ENCODE measurements at regions not wholly inside any gene's neighbourhood (a gene's known extent, or its start where the extent isn't known, plus 50 kb on each side); places are given as distances from the start of the nearest gene placed in this dataset.

DNA sequence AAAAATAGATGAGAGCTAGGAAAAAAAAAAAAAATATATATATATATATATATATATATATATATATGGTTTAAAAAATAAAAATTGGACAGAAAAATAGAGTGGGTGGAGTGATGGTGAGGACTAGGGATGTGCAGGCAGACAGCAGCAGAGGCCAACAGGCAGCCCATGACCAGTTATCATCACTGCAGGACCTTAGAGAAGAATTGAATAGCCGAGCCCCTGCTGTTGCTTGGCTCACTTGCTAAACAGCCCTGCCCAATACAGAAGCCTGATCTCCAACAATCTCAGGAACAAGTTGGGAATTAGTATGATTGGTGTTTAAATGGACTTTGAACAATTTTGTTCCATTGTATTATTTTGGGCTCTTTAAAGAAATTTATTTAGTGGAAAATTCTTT lies 967.5 kb upstream of the PIK3C3 start:
- H3K4me1 ChIP-seq (ENCODE audit: control insufficient read depth in 2 of 3, insufficient read depth in 2 of 3, low read depth in 1 of 3, low read length in 3 of 3) = no peaks in the 10 kb centered on the region
- DNase-seq (no peak), FAIRE-seq (no peak)
- no peak overlapping the region for H3K27ac ChIP-seq (ENCODE audit: low read depth in 2 of 2, low read length in 2 of 2)
- H3K27me3 ChIP-seq (ENCODE audit: control insufficient read depth, insufficient read depth, low read length) = no peaks in the 10 kb centered on the region
- no peaks in the 10 kb centered on the region for H3K9me3 ChIP-seq (ENCODE audit: control insufficient read depth in 2 of 3, insufficient read depth in 1 of 3, low read length in 3 of 3)
- no peak overlapping the region for H3K9ac ChIP-seq (ENCODE audit: low read length in 3 of 3)
- no peaks in the 10 kb centered on the region for H3K36me3 ChIP-seq (ENCODE audit: control insufficient read depth in 2 of 3, insufficient read depth in 3 of 3, low read length in 3 of 3)
- intact Hi-C loops (cut with DNase I) = no loop called here
- H3K4me3 ChIP-seq (ENCODE audit: low read length in 3 of 3) = no peak overlapping the region
- TF ChIP-seq, protein P1, sequence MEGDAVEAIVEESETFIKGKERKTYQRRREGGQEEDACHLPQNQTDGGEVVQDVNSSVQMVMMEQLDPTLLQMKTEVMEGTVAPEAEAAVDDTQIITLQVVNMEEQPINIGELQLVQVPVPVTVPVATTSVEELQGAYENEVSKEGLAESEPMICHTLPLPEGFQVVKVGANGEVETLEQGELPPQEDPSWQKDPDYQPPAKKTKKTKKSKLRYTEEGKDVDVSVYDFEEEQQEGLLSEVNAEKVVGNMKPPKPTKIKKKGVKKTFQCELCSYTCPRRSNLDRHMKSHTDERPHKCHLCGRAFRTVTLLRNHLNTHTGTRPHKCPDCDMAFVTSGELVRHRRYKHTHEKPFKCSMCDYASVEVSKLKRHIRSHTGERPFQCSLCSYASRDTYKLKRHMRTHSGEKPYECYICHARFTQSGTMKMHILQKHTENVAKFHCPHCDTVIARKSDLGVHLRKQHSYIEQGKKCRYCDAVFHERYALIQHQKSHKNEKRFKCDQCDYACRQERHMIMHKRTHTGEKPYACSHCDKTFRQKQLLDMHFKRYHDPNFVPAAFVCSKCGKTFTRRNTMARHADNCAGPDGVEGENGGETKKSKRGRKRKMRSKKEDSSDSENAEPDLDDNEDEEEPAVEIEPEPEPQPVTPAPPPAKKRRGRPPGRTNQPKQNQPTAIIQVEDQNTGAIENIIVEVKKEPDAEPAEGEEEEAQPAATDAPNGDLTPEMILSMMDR (IDR thresholded peaks at IDR 0.05; ENCODE audit: borderline replicate concordance, extremely low read depth, insufficient read depth) = no peak

DNA sequence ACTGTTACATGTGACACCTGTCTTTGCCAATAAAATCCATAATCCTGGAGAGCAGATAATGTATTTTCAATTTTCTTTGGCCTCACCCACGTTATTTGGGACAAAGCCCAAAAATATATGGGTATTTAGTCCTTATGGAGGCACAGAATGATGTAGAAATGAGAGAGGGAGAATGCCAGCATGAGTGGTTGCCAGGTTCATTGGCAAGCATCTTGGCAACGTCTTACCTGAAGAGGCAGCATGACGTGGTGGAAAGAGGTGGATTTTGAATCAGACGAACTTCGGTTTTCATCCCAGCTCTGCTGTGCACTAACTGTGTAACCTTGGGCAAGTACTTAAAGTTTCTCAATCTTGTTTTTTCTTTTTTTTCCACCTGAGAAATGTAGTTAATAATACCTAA lies 969.6 kb upstream of the PIK3C3 start:
- DNase-seq = no peak
- FAIRE-seq = no peak
- no peak overlapping the region for H3K27ac ChIP-seq (ENCODE audit: low read depth in 2 of 2, low read length in 2 of 2)
- H3K4me1 ChIP-seq (ENCODE audit: control insufficient read depth in 2 of 3, insufficient read depth in 2 of 3, low read depth in 1 of 3, low read length in 3 of 3) = no peaks in the 10 kb centered on the region
- H3K36me3 ChIP-seq (ENCODE audit: control insufficient read depth in 2 of 3, insufficient read depth in 3 of 3, low read length in 3 of 3) = no peaks in the 10 kb centered on the region
- H3K9ac ChIP-seq (ENCODE audit: low read length in 3 of 3) = no peak overlapping the region
- no peak overlapping the region for H3K4me3 ChIP-seq (ENCODE audit: low read length in 3 of 3)
- TF ChIP-seq, protein P1 (IDR thresholded peaks at IDR 0.05; ENCODE audit: borderline replicate concordance, extremely low read depth, insufficient read depth) = no peak
- H3K27me3 ChIP-seq (ENCODE audit: control insufficient read depth, insufficient read depth, low read length) = no peaks in the 10 kb centered on the region
- intact Hi-C loops (cut with DNase I) = no loop called here
- no peaks in the 10 kb centered on the region for H3K9me3 ChIP-seq (ENCODE audit: control insufficient read depth in 2 of 3, insufficient read depth in 1 of 3, low read length in 3 of 3)

DNA sequence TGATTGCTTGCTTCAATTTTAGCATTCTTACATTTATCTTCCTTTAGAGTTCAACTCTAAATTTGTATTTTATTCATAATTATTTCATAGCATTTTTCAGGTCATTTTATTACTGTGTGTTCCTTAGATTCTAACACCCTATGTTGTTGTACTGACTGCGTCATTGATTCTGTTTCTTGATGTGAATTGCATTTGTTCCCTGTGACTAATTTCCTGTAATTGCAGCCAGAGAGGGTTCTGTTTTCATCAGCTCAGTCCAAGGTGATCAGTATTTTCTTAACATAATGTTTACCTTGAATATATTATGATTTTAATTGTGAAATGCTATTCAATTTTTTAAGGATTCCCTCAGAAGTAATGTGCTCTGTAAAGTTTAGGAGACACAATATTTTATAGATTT lies 970.2 kb upstream of the PIK3C3 start:
- Histone ChIP-seq H3K9me3 (ENCODE audit: control insufficient read depth in 2 of 3, insufficient read depth in 1 of 3, low read length in 3 of 3) (no peaks in the 10 kb centered on the region), H3K27ac (ENCODE audit: low read depth in 2 of 2, low read length in 2 of 2) (no peak overlapping the region), H3K4me1 (ENCODE audit: control insufficient read depth in 2 of 3, insufficient read depth in 2 of 3, low read depth in 1 of 3, low read length in 3 of 3) (no peaks in the 10 kb centered on the region), H3K36me3 (ENCODE audit: control insufficient read depth in 2 of 3, insufficient read depth in 3 of 3, low read length in 3 of 3) (no peaks in the 10 kb centered on the region), H3K27me3 (ENCODE audit: control insufficient read depth, insufficient read depth, low read length) (no peaks in the 10 kb centered on the region), H3K4me3 (ENCODE audit: low read length in 3 of 3) (no peak overlapping the region), H3K9ac (ENCODE audit: low read length in 3 of 3) (no peak overlapping the region)
- TF ChIP-seq, protein P1 (IDR thresholded peaks at IDR 0.05; ENCODE audit: borderline replicate concordance, extremely low read depth, insufficient read depth) = no peak
- FAIRE-seq = no peak
- no peak for DNase-seq
- intact Hi-C loops (cut with DNase I) = no loop called here

DNA sequence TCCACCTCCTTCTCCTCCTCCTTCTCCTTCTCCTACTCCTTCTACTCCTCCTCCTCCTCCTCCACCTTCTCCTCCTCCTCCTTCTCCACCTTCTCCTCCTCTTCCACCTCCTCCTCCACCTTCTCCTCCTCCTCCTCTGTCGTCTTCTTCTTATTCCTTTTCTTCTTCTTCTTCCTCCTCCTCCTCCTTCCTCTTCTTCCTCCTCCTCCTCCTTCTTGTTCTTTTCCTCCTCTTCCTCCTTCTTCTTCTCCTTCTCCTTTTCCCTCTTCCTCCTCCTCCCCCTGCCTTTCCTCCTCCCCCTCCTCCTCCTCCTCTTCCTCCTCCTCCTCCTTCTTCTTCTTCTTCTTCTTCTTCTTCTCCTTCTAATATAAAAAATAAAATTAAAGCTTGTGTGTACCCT lies 971.2 kb upstream of the PIK3C3 start:
- Histone ChIP-seq H3K27ac (ENCODE audit: low read depth in 2 of 2, low read length in 2 of 2) (no peak overlapping the region), H3K9me3 (ENCODE audit: control insufficient read depth in 2 of 3, insufficient read depth in 1 of 3, low read length in 3 of 3) (no peaks in the 10 kb centered on the region), H3K36me3 (ENCODE audit: control insufficient read depth in 2 of 3, insufficient read depth in 3 of 3, low read length in 3 of 3) (no peaks in the 10 kb centered on the region), H3K4me3 (ENCODE audit: low read length in 3 of 3) (no peak overlapping the region), H3K4me1 (ENCODE audit: control insufficient read depth in 2 of 3, insufficient read depth in 2 of 3, low read depth in 1 of 3, low read length in 3 of 3) (no peaks in the 10 kb centered on the region), H3K9ac (ENCODE audit: low read length in 3 of 3) (no peak overlapping the region), H3K27me3 (ENCODE audit: control insufficient read depth, insufficient read depth, low read length) (no peaks in the 10 kb centered on the region)
- TF ChIP-seq, protein P1 (IDR thresholded peaks at IDR 0.05; ENCODE audit: borderline replicate concordance, extremely low read depth, insufficient read depth) = no peak
- no peak for FAIRE-seq
- intact Hi-C loops (cut with DNase I) = no loop called here
- no peak for DNase-seq
